ENCODE measurements at regions not wholly inside any gene's neighbourhood (a gene's known extent, or its start where the extent isn't known, plus 50 kb on each side); places are given as distances from the start of the nearest gene placed in this dataset.

DNA sequence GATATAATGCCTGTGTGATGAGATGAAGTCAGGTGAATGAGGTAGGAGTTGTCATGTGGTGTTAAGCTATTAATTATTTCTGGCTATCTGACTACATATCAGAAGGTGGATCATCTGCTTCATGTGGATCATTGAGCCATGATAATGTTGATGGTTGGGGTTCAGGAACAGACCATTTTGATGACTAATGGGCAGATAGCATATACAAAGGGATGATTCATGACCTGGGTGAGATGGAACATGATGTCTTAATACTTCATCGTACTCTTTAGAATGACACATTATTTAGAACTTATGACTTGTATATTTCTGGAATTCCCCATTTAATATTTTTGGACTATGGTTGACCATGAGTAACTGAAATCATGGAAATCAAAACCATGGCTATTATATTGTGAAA lies 155.1 kb downstream of the OR13A1 start:
- TF ChIP-seq CTCF (IDR thresholded peaks at IDR 0.05; ENCODE audit: low read depth, low read length): no peak
- TF ChIP-seq MYC (IDR thresholded peaks at IDR 0.05; ENCODE audit: low read depth, low read length): no peak

Data from NB4 (cell line).